GM19193 (cell line): ENCODE measurements at regions not wholly inside any gene's neighbourhood (a gene's known extent, or its start where the extent isn't known, plus 50 kb on each side); places are given as distances from the start of the nearest gene placed in this dataset.

ENCODE experiments used
- POLR2A ChIP-seq: IDR thresholded peaks from 4 replicates; pipeline ENCODE4 v1.6.1; 2011; ENCODE audit not compliant: insufficient read depth, insufficient read length; ENCODE audit errors: extremely low read depth

DNA sequence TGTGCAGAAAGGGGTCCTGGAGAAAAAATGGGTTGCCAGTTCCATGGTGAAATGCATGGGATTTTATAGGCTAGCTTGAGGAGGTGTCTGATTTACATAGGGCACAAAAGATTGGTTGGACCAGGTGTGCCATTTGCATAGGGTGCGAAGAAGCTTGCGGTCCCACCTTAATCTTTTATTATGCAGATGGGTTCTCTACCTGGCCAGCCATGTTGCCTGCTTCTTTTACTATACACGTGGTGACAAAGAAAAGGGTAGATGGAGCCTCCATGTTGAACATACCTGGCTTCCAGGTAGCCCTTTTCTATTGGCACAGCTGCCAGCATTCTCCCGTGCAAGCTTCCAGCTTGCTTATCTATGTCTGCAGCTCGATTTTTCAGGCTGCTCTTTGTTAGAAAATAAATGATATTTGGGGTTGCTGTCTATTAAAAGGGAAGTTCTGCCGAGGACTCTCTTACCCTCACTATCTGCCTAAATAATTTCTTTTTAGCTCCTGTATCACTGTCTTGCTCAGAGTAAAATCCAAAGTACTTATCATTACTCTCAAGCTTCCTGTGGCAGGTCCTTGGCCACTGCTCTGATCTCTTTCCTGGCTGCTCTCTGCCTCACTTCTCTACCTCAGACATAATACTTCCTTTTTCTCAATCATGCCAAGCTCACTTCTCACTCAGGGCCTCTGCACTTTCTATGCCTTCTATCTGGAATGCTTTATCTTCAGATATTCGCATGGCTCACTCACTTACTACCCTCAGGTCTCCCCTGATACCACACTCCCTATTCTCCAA, 216.0 kb upstream of the DAAM1 start:
- no peak for TF ChIP-seq POLR2A

DNA sequence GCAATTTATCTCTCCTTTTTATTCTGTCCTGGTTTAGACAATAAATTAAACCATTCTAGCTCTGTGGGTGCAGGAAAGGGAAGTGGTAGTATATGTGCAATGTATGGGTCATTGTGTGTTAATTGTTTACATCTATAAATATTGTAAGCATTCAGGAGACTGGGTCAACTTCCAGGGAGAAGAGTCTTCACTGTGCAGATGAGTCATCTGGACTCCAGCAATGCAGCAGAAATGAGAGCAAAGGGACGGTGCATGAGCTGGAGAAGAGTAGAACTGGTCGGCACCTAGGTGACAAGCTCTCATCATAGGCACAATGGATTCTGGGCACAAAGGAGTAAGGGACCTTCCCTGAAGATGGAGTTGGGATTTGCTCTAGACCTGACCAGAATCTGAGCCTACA, 211.1 kb upstream of the DAAM1 start:
- TF ChIP-seq POLR2A = no peak

- no peak for TF ChIP-seq POLR2A
Observed at GRCh38 chr14:58978343-58978742, 210.1 kb upstream of the DAAM1 start.

GRCh38 chr14:58979325-58979724, 209.1 kb upstream of the DAAM1 start:
- TF ChIP-seq POLR2A = no peak

- TF ChIP-seq POLR2A = no peak
Observed at GRCh38 chr14:58981840-58982239, 206.6 kb upstream of the DAAM1 start.

- TF ChIP-seq POLR2A = no peak
Observed at GRCh38 chr14:58985786-58986185, 202.7 kb upstream of the DAAM1 start.

DNA sequence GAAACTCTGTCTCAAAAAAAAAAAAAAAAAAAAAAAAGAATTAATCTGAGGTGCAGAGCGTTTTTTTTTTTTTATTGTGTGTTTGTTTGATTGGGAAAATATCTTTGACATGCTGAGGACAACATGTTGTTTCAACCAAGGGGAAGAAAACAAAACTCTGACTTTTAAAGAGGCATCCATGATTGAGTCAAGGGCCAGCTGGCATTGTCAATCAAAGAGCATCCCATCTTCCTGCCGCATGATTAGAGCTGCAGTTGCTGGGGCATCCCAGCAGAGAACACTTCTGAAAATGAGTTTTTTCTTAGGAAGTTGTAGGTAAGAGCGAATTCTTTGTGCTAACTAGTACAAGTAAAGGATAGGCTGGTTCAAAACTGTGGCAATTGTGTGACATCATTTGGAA, 200.9 kb upstream of the DAAM1 start:
- TF ChIP-seq POLR2A = no peak

DNA sequence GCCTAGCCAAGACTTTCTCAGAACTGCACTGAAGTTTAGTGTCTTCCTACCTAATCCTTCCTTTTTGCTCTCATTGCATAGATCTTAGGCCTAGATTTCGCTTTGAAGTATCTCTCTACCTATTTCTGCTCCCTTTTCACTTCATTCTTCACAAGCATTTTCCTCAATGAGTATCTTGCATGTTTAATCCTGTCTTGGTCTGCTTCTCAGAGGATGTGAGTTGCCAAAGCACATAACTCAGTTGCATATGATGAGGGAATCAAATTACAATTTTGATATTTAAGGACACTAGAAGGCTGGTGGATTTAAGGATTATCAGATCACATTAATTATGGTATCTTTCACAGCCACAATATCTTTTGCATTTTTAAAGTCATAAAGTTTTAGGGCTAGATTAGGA, 195.5 kb upstream of the DAAM1 start:
- TF ChIP-seq POLR2A = no peak

- no peak for TF ChIP-seq POLR2A
Observed at GRCh38 chr14:58994130-58994529, 194.3 kb upstream of the DAAM1 start.

GRCh38 chr14:59004012-59004411, 184.5 kb upstream of the DAAM1 start:
- no peak for TF ChIP-seq POLR2A

DNA sequence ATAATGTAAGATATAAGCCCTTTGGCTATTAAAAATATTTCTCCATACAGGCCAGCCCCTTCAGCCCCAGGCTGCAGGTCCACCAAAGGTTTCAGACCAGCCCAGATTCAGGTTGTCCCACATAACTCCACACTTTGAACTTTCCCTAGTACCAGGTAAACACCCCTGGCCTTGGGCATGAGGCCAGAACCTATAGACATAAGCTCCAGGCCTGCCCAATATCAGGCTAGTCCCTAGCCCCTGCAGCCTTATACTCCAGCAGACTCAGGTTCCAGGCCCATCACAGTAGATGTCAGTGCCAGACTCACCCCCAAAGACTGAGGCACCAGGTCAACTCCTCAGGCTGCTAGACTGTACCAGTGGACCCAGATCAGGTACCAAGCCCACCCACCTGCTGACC, 178.5 kb upstream of the DAAM1 start:
- TF ChIP-seq POLR2A = no peak

DNA sequence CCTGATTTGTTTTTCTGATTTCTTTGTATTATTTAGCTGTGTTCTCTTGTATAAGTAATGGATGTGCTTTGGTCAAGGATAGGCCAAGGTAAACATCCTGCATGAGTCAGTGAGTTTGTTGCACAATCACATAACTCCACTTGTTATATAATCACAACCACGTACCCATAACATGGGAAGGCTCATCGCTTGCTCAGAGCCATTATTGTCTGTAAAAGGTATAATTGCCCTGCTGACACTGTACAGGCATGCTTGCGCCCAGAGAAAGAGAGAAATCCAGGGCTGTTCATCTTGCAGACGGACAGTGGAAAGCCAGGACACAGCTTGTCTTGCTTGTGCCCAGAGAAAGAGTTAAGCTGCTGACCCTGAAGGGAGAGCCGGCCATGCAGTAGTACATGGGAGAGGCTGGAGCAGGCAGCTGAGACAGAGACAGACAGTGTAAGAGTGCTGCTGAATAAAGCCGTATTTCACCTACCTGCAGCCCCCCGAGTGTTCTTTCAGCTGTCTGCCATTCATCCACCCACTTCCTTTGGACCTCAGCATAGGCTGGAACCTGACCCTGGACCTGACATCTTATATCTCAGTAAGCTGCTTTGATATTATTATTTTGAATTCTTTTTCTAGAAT, 174.7 kb upstream of the DAAM1 start:
- TF ChIP-seq POLR2A = no peak

- TF ChIP-seq POLR2A = no peak
Observed at GRCh38 chr14:59015482-59015881, 173.0 kb upstream of the DAAM1 start.

DNA sequence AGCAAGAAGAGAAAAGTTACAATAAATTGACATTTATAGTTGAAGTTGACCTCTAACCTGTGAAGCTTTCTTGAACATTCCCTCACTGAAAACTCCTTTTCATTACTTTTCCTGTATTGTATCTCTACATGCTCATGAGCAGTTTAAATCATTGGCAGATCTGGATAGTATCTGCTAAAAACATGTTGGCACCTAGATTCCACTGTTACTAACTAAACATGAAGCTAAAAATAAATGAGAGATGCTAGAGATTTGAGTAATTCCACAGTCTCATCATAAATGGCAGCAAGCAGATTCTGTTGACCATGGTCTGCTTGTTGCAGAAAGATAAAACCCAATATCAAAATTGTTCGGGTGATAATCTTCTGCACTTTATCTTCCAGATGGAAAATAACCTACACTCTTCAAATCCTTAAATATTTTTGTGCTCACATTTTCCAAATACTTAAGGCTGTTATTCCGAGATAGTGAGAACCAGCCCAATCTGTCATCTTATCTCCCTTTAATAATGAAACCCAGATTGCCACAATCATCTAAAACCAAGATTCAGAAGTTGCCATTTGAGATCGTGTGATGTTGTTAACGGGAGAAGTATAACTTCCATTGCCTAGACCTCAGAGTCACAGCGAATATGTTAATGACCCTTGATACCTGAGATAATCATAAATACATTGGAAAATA, 171.0 kb upstream of the DAAM1 start:
- TF ChIP-seq POLR2A = no peak

DNA sequence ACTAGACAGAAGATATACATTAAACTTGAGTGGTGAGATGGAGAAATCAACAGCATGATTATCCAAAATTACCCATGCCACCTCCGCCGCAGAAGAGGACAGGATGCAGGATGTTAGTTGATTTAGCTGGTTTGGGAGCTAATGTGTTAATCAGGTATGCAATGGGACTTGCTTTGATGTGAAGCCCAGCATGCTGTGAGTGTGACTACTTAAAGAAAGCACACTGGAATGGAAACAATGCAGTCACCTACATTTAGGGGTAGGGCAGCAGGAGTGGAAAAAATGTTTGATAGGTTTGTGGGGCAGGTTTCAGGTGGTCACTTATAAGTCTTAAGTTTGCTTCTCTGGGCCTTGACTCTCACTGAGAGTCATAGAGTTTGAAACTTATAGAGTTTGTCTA, 170.0 kb upstream of the DAAM1 start:
- no peak for TF ChIP-seq POLR2A

DNA sequence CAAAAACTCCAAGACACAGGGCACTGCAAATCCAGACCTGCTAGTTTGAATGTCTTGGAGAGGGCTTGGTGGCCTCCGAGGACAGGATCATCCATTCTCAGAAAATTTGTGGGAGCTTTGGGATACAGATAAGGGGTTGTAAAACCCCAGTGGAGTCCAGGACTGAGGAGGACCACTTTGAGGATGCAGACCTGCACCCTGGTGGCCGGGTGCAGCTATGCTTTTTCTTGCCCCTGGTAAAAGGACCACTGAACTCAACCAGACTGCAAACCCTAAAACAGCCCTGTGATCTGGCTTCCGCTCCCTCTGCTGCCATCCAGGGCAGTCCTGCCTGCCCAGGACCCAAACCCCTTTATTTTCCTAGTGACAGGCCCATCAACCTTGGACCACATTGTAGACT, 169.5 kb upstream of the DAAM1 start:
- no peak for TF ChIP-seq POLR2A
